HG02571 (cell line): ENCODE measurements at regions not wholly inside any gene's neighbourhood (a gene's known extent, or its start where the extent isn't known, plus 50 kb on each side); places are given as distances from the start of the nearest gene placed in this dataset.
"Not testable (repeated sequence)": the region's sequence is repeated elsewhere in the genome, so short reads cannot be mapped to it uniquely, and the experiment has no call there.

Source experiments
- ATAC-seq: cut with Tn5 transposase; IDR thresholded peaks from one replicate; pipeline ENCODE4 v1.9.1; 2021; ENCODE audit warnings: mild to moderate bottlenecking, moderate library complexity; ENCODE audit not compliant: unreplicated experiment

- ATAC-seq, result not testable (repeated sequence)
Observed at GRCh38 chr2:88986721-88987330, 295.4 kb downstream of the RPIA start.

- ATAC-seq, result not testable (repeated sequence)
Observed at GRCh38 chr2:88988617-88989016, 297.1 kb downstream of the RPIA start.

DNA sequence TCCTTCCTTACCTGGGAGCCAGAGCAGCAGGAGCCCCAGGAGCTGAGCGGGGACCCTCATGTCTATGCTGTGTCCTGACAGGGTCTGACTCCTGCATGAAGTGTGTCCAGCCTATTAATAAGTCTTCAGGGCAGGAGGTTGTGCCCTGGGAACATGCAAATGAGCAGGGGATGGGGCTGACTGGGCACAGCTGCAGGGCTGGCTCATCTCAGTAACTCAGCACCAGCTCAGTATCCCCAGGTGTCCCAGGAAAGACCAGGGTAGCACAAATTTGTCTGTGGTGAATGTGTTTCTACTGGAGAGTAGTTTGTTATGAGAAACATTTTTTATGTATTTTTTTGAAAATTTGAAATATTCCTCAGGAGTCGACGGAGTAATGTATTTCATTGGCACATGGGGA is 301.3 kb downstream of the RPIA start:
- not testable (repeated sequence) for ATAC-seq

DNA sequence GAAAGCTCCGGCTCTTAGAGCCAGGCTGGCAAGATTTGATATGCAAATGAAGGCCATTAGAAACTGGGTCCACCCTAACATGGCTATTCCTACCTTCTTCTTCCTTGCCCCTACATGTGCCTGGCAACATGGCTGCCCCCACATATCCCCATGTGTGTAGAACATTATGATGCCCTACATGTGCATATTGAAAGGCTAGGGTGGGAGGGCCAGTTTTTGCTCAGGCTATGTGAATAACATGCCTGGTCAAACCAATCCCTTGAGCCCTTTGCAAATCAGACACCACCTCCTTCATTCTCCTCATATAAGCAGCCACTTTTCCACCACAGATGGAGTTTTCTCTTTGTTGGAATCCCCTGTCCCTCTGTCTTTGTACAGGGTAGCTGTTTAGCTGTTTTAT is 303.4 kb downstream of the RPIA start:
- not testable (repeated sequence) for ATAC-seq

GRCh38 chr2:88996588-88996987 is 305.1 kb downstream of the RPIA start:
- ATAC-seq, result not testable (repeated sequence)

- ATAC-seq, result no peak
Observed at GRCh38 chr2:88999365-88999764, 307.9 kb downstream of the RPIA start.

DNA sequence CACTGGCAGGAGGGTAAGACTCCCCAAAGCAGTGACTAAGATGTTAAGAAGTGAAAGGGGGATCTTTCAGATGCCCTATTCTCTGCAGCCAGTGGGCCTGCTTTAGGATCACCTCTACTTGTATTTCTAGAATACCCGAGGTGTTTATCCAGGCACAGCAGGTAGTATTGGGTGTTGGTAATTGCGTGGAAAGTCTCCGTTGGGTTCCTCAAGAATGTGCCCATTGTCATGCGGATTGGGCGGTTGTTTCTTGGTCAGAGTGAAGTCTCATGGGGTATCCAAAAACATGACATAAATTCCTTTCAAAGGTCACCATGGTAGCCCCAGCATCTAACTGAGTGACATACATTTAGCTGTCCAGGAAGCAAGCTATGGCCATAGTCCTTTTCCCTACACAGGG is 308.8 kb downstream of the RPIA start:
- ATAC-seq, result no peak

- ATAC-seq, result not testable (repeated sequence)
Observed at GRCh38 chr2:89004238-89004637, 312.8 kb downstream of the RPIA start.

- not testable (repeated sequence) for ATAC-seq
Observed at GRCh38 chr2:89020566-89020965, 329.1 kb downstream of the RPIA start.

GRCh38 chr2:89026296-89026695 is 334.8 kb downstream of the RPIA start:
- not testable (repeated sequence) for ATAC-seq

DNA sequence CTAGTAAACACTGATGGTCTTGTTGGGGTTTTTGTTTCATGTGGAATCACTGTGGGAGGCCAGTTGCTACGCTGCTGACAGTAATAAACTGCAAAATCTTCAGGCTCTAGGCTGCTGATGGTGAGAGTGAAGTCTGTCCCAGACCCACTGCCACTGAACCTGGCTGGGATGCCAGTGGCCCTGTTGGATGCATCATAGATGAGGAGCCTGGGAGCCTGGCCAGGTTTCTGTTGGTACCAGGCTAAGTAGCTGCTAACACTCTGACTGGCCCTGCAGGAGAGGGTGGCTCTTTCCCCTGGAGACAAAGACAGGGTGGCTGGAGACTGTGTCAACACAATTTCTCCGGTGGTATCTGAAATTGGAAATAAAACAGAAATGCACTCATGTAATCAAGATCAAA is 335.6 kb downstream of the RPIA start:
- ATAC-seq, result not testable (repeated sequence)

DNA sequence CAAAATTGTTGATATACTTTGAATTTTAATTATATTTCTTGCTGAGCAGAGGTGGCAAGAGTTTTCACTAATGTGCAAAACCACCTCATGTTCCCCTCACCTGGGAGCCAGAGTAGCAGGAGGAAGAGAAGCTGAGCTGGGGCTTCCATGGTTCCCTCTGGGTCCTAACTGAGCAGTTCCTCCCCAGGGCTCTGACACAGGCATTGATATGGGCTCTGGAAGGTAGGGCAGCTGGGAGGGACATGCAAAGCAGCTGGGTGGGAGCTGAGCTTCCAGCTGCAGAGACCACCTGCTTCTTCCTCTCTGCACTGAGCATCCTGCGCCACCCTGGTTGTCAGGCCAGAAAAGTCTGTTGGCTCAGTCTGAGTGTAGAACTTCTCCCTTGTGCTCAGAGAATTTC is 336.1 kb downstream of the RPIA start:
- not testable (repeated sequence) for ATAC-seq

GRCh38 chr2:89029257-89029656 is 337.8 kb downstream of the RPIA start:
- ATAC-seq, result not testable (repeated sequence)

DNA sequence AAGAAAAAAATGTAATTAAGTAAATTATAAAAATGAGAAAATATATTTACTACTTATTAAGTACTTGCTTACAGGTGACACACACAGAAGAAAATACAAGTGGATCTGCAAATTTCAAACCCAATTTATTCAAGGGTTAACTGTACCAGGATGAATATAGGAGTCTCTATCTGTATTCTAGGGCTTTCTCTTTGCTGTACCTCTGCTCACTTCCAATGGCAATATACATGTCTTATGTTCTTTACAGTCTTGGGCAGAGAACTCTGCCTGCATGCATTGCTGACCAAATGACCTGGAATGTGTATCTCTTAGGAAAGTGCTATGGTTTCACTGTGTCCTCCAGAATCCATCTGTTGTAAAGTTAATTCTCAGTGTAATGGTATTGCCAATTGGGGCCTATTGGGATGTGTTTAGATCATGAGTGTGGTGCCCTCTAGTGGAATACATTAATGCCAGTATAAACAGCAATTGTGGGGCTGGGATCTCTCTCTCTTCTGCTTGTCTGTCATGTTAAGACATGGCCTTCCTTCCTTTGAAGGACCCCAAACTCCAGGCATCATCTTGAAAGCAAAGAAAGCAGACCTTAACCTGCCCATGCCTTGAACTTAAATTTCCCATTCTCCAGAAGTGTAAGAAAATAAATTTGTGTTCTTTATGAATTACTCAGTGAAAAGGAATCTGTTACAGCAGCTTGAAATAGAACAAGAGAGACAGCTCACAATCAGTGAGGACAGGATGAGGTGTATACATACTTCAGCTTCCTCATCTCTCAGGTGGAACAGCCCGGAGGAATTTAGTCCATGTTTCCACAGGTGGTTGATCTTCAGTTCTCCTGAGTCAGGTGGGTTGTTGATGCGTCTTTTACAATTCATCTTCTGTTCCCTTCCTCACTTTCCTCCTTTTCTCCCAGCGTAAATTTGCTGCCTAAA is 356.9 kb downstream of the RPIA start:
- ATAC-seq, result peak; percentile 61

DNA sequence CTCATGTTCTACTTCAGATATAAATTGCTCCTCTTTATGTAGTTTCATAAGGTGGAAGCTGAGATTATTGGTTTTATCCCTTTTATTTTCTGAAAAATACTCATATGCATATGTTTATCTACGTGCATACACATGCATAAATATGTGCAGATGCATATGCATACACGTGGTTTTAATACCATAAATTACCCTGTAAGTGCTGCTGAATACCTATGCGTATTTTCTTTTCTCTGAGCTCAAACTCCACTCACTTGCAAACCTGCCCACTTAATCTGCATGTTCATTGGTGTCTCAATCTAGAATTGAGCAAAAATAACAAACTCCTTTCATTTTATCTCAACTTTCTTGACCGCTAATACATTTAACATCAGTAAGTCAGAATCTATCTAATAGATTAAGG is 367.1 kb downstream of the RPIA start:
- ATAC-seq, result not testable (repeated sequence)

DNA sequence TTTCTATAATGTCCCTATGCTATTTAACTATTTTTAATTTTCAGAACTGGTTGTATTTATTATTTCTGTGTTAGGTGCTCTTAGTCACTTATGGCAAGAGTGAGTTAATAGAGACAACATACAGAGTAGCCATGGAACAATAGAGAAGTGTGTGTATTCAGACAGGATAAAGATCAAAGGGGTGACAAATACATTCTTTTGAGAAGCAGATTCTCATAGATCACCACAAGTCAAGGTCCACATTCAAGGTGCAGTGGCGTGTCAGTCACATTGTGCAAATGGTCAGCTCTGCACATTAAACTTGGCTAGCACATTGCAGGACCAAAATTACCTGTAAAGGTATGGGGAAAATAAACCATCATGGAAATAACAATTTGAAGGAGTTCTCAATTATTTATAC is 369.7 kb downstream of the RPIA start:
- not testable (repeated sequence) for ATAC-seq

DNA sequence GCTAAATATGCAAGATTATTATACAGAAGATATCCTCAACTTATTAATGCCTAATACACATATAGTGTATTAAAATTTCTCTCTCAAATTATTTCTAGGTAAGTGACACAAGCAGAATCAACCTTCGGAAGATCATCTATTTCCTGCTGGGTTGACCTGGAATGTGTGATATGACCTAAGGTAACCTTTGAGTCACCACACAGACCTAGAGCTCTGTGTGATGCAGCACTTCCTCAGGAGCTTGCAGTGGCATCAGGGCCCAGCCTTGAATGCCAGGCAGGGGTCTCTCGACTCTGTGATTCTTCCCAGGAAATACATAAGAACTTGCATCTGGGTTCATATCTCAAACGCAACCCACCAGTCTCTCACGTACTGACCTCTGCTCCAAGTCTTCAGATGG is 385.3 kb downstream of the RPIA start:
- ATAC-seq, result not testable (repeated sequence)

GRCh38 chr2:89092911-89093310 is 401.4 kb downstream of the RPIA start:
- not testable (repeated sequence) for ATAC-seq

- not testable (repeated sequence) for ATAC-seq
Observed at GRCh38 chr2:89095060-89095459, 403.6 kb downstream of the RPIA start.

DNA sequence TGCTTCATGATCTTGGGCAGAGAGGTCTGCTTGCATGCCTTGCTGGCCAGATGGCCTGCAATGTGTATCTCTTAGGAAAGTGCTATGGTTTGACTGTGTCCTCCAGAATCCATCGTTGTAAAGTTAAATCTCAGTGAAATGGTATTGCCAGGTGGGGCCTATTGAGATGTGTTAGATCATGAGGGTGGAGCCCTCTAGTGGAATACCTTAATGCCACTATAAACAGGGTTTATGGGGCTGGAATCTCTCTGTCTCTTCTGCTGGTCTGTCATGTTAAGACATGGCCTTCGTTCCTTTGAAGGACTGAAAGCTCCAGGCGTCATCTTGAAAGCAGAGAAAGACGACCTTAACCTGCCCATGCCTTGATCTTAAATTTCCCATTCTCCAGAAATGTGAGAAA is 411.1 kb downstream of the RPIA start:
- not testable (repeated sequence) for ATAC-seq

DNA sequence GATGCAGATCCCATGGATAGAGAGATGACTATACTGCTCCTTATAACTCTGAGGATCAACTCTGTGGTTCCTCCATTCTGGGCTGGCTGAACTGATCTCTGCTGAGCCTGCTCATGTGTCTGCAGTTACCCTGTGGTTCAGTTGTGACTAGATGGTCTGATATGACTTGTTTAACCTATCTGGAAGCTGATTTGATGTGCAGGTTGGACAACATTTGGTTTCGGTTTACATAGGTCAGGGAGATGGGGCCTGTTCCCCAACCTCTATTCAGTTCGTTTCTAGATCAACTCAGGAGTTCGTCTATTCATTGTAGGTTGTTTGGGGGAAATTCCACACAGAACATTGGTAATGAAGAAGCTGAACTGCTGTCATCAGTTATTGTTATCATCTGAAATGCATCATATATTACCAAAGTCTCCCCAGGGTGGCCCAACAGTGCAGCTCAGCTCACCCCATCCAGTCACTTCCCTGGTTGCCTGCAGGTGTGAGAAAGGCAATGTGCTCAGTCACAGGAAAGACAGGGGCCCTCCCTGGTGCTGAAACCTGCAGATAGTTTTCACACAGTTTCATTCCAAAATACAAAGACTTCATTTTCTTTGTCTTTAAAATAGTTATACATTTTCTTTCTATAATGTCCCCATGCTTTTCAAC is 415.0 kb downstream of the RPIA start:
- ATAC-seq, result not testable (repeated sequence)
